OCI-LY7 (cell line): ENCODE measurements at regions not wholly inside any gene's neighbourhood (a gene's known extent, or its start where the extent isn't known, plus 50 kb on each side); places are given as distances from the start of the nearest gene placed in this dataset.
"Not testable (repeated sequence)": the region's sequence is repeated elsewhere in the genome, so short reads cannot be mapped to it uniquely, and the experiment has no call there.

ENCODE experiments used
- BruUV-seq: library from RNA; stranded (reverse); fragments of 400-500 nt; replicated peaks from 2 replicates; lab custom pipeline; 2021; lab: Mats Ljungman, UMichigan
- CTCF ChIA-PET: fragments of 300-600 bp; sonication (Branson Sonifier 250); formaldehyde crosslinking; loops from one replicate; lab custom pipeline; 2022; ENCODE audit warnings: antibody characterized with exemption; ENCODE audit not compliant: unreplicated experiment; lab: Charles Lee
- POLR2A ChIA-PET: fragments of 300-600 bp; sonication (Branson Sonifier 250); formaldehyde crosslinking; loops from one replicate; lab custom pipeline; 2022; ENCODE audit warnings: antibody characterized with exemption; lab: Charles Lee
- DNase-seq: peaks from one replicate; pipeline ENCODE4 v3.0.0-alpha.2; 2015; ENCODE audit warnings: low spot score
- H2AFZ ChIP-seq: fragments of 200-600 bp; sonication (generic), shearing (Covaris generic); 2 replicates; pipeline ENCODE4 v1.6.1; 2014; ENCODE audit warnings: mild to moderate bottlenecking, antibody characterized with exemption, low read length, moderate library complexity
- H3K27ac ChIP-seq: fragments of 200-600 bp; sonication (generic); 2 replicates; pipeline ENCODE4 v1.5.1; 2014; ENCODE audit warnings: mixed run types, low read depth, mild to moderate bottlenecking, moderate library complexity, low read length, inconsistent platforms; ENCODE audit not compliant: poor library complexity, severe bottlenecking
- H3K36me3 ChIP-seq: fragments of 200-600 bp; sonication (generic); 2 replicates; pipeline ENCODE4 v1.6.1; 2014; ENCODE audit warnings: mild to moderate bottlenecking, antibody characterized with exemption, low read length, moderate library complexity, mixed read lengths; ENCODE audit not compliant: insufficient read depth
- H3K4me1 ChIP-seq: fragments of 200-600 bp; sonication (generic); 2 replicates; pipeline ENCODE4 v1.5.1; 2014; ENCODE audit warnings: mild to moderate bottlenecking, low read length; ENCODE audit not compliant: insufficient read depth, poor library complexity, severe bottlenecking
- H3K4me2 ChIP-seq: fragments of 200-600 bp; sonication (generic); 2 replicates; pipeline ENCODE4 v1.6.1; 2014; ENCODE audit warnings: mild to moderate bottlenecking, low read length
- H3K4me3 ChIP-seq: fragments of 200-600 bp; sonication (generic); 2 replicates; pipeline ENCODE4 v1.5.1; 2014; ENCODE audit warnings: mild to moderate bottlenecking, low read depth, low read length; ENCODE audit not compliant: poor library complexity, severe bottlenecking
- H3K79me2 ChIP-seq: fragments of 200-600 bp; sonication (generic); 2 replicates; pipeline ENCODE4 v1.6.1; 2016; ENCODE audit warnings: low read depth, mild to moderate bottlenecking, low read length, moderate library complexity, mixed read lengths; ENCODE audit not compliant: insufficient read depth
- H3K9me2 ChIP-seq: fragments of 200-600 bp; sonication (generic); 2 replicates; pipeline ENCODE4 v1.6.1; 2016; ENCODE audit warnings: mild to moderate bottlenecking, low read length, mixed read lengths; ENCODE audit not compliant: insufficient read depth
- H3K9me3 ChIP-seq: fragments of 200-600 bp; sonication (generic); 2 replicates; pipeline ENCODE4 v1.6.1; 2014; ENCODE audit warnings: mild to moderate bottlenecking, mixed run types, low read length, mixed read lengths
- H4K20me1 ChIP-seq: fragments of 200-600 bp; sonication (generic); 2 replicates; pipeline ENCODE4 v1.6.1; 2014; ENCODE audit warnings: mild to moderate bottlenecking, antibody characterized with exemption, low read length, moderate library complexity, mixed read lengths; ENCODE audit not compliant: insufficient read depth
- CTCF ChIP-seq: fragments of 200-600 bp; sonication (generic); conservative IDR thresholded peaks from 2 replicates; pipeline ENCODE4 v1.5.1; 2014; ENCODE audit warnings: mild to moderate bottlenecking, antibody characterized with exemption, low read length, moderate library complexity, mixed read lengths
- EZH2phosphoT487 ChIP-seq: fragments of 200-600 bp; sonication (generic); IDR thresholded peaks from 2 replicates; pipeline ENCODE4 v1.6.1; 2018; ENCODE audit warnings: low read depth, borderline replicate concordance, mild to moderate bottlenecking, mixed run types, antibody characterized with exemption, low read length, moderate library complexity, mixed read lengths
- intact Hi-C: fragments of 100-400 bp; cut with micrococcal nuclease; formaldehyde crosslinking; loops from one replicate; pipeline ENCODE4 v1.10.0; 2022; ENCODE audit not compliant: unreplicated experiment

- BruUV-seq: no TSS peak
Measured at GRCh38 chr6:1215884-1216487, 95.9 kb upstream of the FOXQ1 start.

GRCh38 chr6:1215023-1215422 is 96.9 kb upstream of the FOXQ1 start:
- Histone ChIP-seq H3K27ac (no peak overlapping the region), H3K36me3 (no peaks in the 10 kb centered on the region), H3K4me1 (no peaks in the 10 kb centered on the region), H3K79me2 (no peaks in the 10 kb centered on the region), H2AFZ (no peak overlapping the region), H3K9me2 (no peaks in the 10 kb centered on the region), H3K4me3 (no peak overlapping the region), H3K9me3 (no peaks in the 10 kb centered on the region), H4K20me1 (no peaks in the 10 kb centered on the region), H3K4me2 (no peak overlapping the region)
- intact Hi-C loops: no loop called here
- no peak for DNase-seq
- TF ChIP-seq CTCF (no peak), EZH2phosphoT487 (no peak)
- CTCF ChIA-PET: interaction anchor here (0.6 to 1.0 kb wide), 2 partner anchors 17 to 726 kb away, joined by 3 to 4 read pairs; no protein-coding TSS in a partner anchor
- BruUV-seq: no TSS peak
- POLR2A ChIA-PET: interaction anchor here (0.6 kb wide), 1 partner anchor 1019 kb away, joined by 3 read pairs; no protein-coding TSS in a partner anchor

More at GRCh38 chr6:1215884-1216487, 95.9 kb upstream of the FOXQ1 start:
- H3K36me3 ChIP-seq: no peaks in the 10 kb centered on the region
- H3K4me3 ChIP-seq: no peak overlapping the region
- H3K9me3 ChIP-seq: no peaks in the 10 kb centered on the region
- ChIA-PET CTCF (interaction anchor here (0.6 to 1.0 kb wide), 2 partner anchors 18 to 120 kb away, joined by 4 read pairs; no protein-coding TSS in a partner anchor), POLR2A (interaction anchor here (0.6 kb wide), 2 partner anchors 271 to 1018 kb away, joined by 3 to 5 read pairs; no protein-coding TSS in a partner anchor)
- no peak overlapping the region for H3K4me2 ChIP-seq
- H2AFZ ChIP-seq: no peak overlapping the region
- H3K27ac ChIP-seq: no peak overlapping the region
- no peak for DNase-seq
- no peaks in the 10 kb centered on the region for H3K9me2 ChIP-seq
- no peaks in the 10 kb centered on the region for H3K79me2 ChIP-seq
- no peak for TF ChIP-seq CTCF
- no peak for TF ChIP-seq EZH2phosphoT487
- H3K4me1 ChIP-seq: no peaks in the 10 kb centered on the region
- intact Hi-C loops: no loop called here
- no peaks in the 10 kb centered on the region for H4K20me1 ChIP-seq

GRCh38 chr6:1212919-1213318 is 99.0 kb upstream of the FOXQ1 start:
- Histone ChIP-seq H4K20me1 (no peaks in the 10 kb centered on the region), H3K4me2 (no peak overlapping the region), H3K27ac (no peak overlapping the region), H2AFZ (no peak overlapping the region), H3K9me2 (no peaks in the 10 kb centered on the region), H3K9me3 (no peaks in the 10 kb centered on the region), H3K36me3 (no peaks in the 10 kb centered on the region), H3K4me3 (no peak overlapping the region), H3K4me1 (no peaks in the 10 kb centered on the region), H3K79me2 (no peaks in the 10 kb centered on the region)
- intact Hi-C loops: no loop called here
- BruUV-seq: no TSS peak
- POLR2A ChIA-PET: interaction anchor here (0.6 kb wide), 1 partner anchor 75 kb away, joined by 5 read pairs; no protein-coding TSS in a partner anchor
- TF ChIP-seq EZH2phosphoT487: no peak
- no peak for TF ChIP-seq CTCF
- CTCF ChIA-PET: no interaction called here
- no peak for DNase-seq

GRCh38 chr6:1212138-1212537 is 99.8 kb upstream of the FOXQ1 start:
- H3K27ac ChIP-seq, BruUV-seq, POLR2A ChIA-PET, H3K9me3 ChIP-seq, CTCF ChIA-PET, intact Hi-C loops, H3K4me3 ChIP-seq, H3K9me2 ChIP-seq, H3K79me2 ChIP-seq, H4K20me1 ChIP-seq, H3K36me3 ChIP-seq, H3K4me1 ChIP-seq, H3K4me2 ChIP-seq, DNase-seq, H2AFZ ChIP-seq: not testable (repeated sequence)
